K562 (cell line): ENCODE measurements at regions not wholly inside any gene's neighbourhood (a gene's known extent, or its start where the extent isn't known, plus 50 kb on each side); places are given as distances from the start of the nearest gene placed in this dataset.

Experiments used
- ATAC-seq: fragments of 200-7000 bp; cut with Tn5 transposase; 3 replicates; pipeline ENCODE4 v1.9.1; 2020; ENCODE audit warnings: moderate library complexity
- BruUV-seq: library from RNA; stranded (reverse); fragments of 400-500 nt; replicated peaks from 2 replicates; lab custom pipeline; 2021; lab: Mats Ljungman, UMichigan
- CTCF ChIA-PET: fragments of 300-600 bp; formaldehyde crosslinking; extraction: SDS; loops from one replicate; lab custom pipeline; 2021; ENCODE audit warnings: low intra/inter-chr PET ratio; lab: Yijun Ruan, JAX
- POLR2A ChIA-PET: fragments of 300-600, 350-650 bp; sonication (Branson Sonifier 250); formaldehyde crosslinking; extraction: SDS; loops from one replicate; lab custom pipeline; 2021; ENCODE audit warnings: antibody characterized with exemption, inconsistent platforms; lab: Yijun Ruan, JAX
- DNase-seq, 4 experiments: peaks; one replicate each; pipeline versions ENCODE4 v3.0.0 to v3.0.0-alpha.2; 2011 to 2018; ENCODE audit warnings: low spot score in 3 of 4, mixed read lengths in 3 of 4; ENCODE audit errors: extremely low read depth in 1 of 4
- FAIRE-seq: peaks from 2 replicates; lab custom pipeline; 2011; peaks lifted over from hg19 to GRCh38; lab: Jason Lieb, UNC
- H2AFZ ChIP-seq: 2 replicates; pipeline ENCODE4 v1.6.0; 2011; ENCODE audit warnings: low read depth, low read length, control low read depth, inconsistent platforms
- H3K27ac ChIP-seq: fragments of 200-600 bp; 3 replicates; pipeline ENCODE4 v1.8.0; 2011; ENCODE audit warnings: low read depth, mild to moderate bottlenecking, control low read depth, inconsistent platforms, low read length, moderate library complexity, mixed read lengths; ENCODE audit errors: extremely low read depth
- H3K27me3 ChIP-seq, 2 experiments: fragments of 300-600 bp in 1 of 2; 2 replicates in 1 of 2; 3 replicates in 1 of 2; pipeline versions ENCODE4 v1.6.0 to v1.8.0; 2011; ENCODE audit warnings: inconsistent platforms in 2 of 2, low read length in 2 of 2, mild to moderate bottlenecking in 1 of 2, mixed read lengths in 1 of 2, moderate library complexity in 1 of 2; ENCODE audit not compliant: control insufficient read depth in 2 of 2, insufficient read depth in 2 of 2
- H3K36me3 ChIP-seq: fragments of 300-600 bp; 3 replicates; pipeline ENCODE4 v1.8.0; 2011; ENCODE audit warnings: mild to moderate bottlenecking, low read length, inconsistent platforms; ENCODE audit not compliant: control insufficient read depth, insufficient read depth
- H3K4me1 ChIP-seq, 2 experiments: fragments of 200-600 bp in 1 of 2; replicated peaks in 1 of 2; 2 replicates in 1 of 2; 3 replicates in 1 of 2; pipeline versions ENCODE4 v1.5.1 to v1.8.0; 2011; ENCODE audit warnings: inconsistent platforms in 2 of 2, low read length in 2 of 2, mild to moderate bottlenecking in 1 of 2, mixed read lengths in 1 of 2, moderate library complexity in 1 of 2; ENCODE audit not compliant: control insufficient read depth in 2 of 2, insufficient read depth in 2 of 2
- H3K4me2 ChIP-seq: 2 replicates; pipeline ENCODE4 v1.6.1; 2011; ENCODE audit warnings: low read length, control low read depth, inconsistent platforms, mixed read lengths; ENCODE audit not compliant: insufficient read depth
- H3K4me3 ChIP-seq: fragments of 200-600 bp; sonication (generic), shearing (Covaris generic); 2 replicates; pipeline ENCODE4 v1.5.1; 2016; ENCODE audit warnings: control low read depth, inconsistent platforms
- H3K79me2 ChIP-seq: fragments of 200-600 bp; 3 replicates; pipeline ENCODE4 v1.8.0; 2011; ENCODE audit warnings: low read length, inconsistent platforms; ENCODE audit not compliant: control insufficient read depth, insufficient read depth
- H3K9ac ChIP-seq, 2 experiments: 2 replicates each; pipeline versions ENCODE4 v1.6.0 to v1.6.1; 2011; ENCODE audit warnings: low read depth in 2 of 2, low read length in 2 of 2, control low read depth in 1 of 2, inconsistent platforms in 1 of 2, mild to moderate bottlenecking in 1 of 2, mixed read lengths in 1 of 2; ENCODE audit not compliant: insufficient read depth in 1 of 2
- H3K9me1 ChIP-seq: one replicate; pipeline ENCODE4 v1.6.0; 2011; ENCODE audit warnings: inconsistent platforms, mild to moderate bottlenecking, low read length, moderate library complexity; ENCODE audit not compliant: control insufficient read depth, insufficient read depth
- H3K9me3 ChIP-seq: replicated peaks from 2 replicates; pipeline ENCODE4 v1.5.1; 2011; ENCODE audit warnings: low read depth, low read length, inconsistent platforms; ENCODE audit not compliant: control insufficient read depth, insufficient read depth
- H4K20me1 ChIP-seq: replicated peaks from 2 replicates; pipeline ENCODE4 v1.6.1; 2011; ENCODE audit warnings: low read length, inconsistent platforms, mixed read lengths; ENCODE audit not compliant: control insufficient read depth, insufficient read depth
- HSF4 ChIP-seq: fragments of 250-450 bp; sonication (Bioruptor Pico); IDR thresholded peaks from 2 replicates; pipeline ENCODE4 v2.1.2; 2022; ENCODE audit warnings: mild to moderate bottlenecking, moderate library complexity, borderline replicate concordance
- PHB ChIP-seq: fragments of 250-450 bp; sonication (Bioruptor Pico); IDR thresholded peaks from 2 replicates; pipeline ENCODE4 v1.5.0; 2021
- RFX7 ChIP-seq: fragments of 250-450 bp; sonication (Bioruptor Pico); IDR thresholded peaks from 2 replicates; pipeline ENCODE4 v1.5.1; 2021; ENCODE audit warnings: mild to moderate bottlenecking
- RUNX1 ChIP-seq: sonication (generic); IDR thresholded peaks from 2 replicates; pipeline ENCODE4 v1.6.1; 2016; ENCODE audit warnings: antibody characterized with exemption, low read depth
- STAG1 ChIP-seq: sonication (generic); formaldehyde crosslinking; IDR thresholded peaks from 2 replicates; pipeline ENCODE4 v1.5.0; 2020; ENCODE audit warnings: missing genetic modification reagents, borderline replicate concordance
- ZBTB17 ChIP-seq: fragments of 450-650 bp; formaldehyde crosslinking; IDR thresholded peaks from 2 replicates; pipeline ENCODE4 v1.4.0; 2020; ENCODE audit warnings: mild to moderate bottlenecking
- WGBS: fragments of 100-300 bp; shearing (Covaris generic); methylation state at CpG from one replicate; pipeline ENCODE4 v1.1.6; 2016; ENCODE audit warnings: low coverage, mixed read lengths; ENCODE audit not compliant: insufficient coverage; ENCODE audit errors: missing lambda C conversion rate; 5-methylcytosine and 5-hydroxymethylcytosine counted together
- in situ Hi-C: fragments of 300-500 bp; cut with MboI; formaldehyde crosslinking; loops from 4 replicates; pipeline ENCODE4 v1.15.0; 2018; ENCODE audit warnings: inconsistent platforms, mixed read lengths
- intact Hi-C: fragments of 100-400 bp; cut with micrococcal nuclease; formaldehyde crosslinking; loops from 2 replicates; pipeline ENCODE4 v1.14.2; 2022
- TF ChIP-seq, protein P1 (sequence below): sonication (generic); formaldehyde crosslinking; IDR thresholded peaks from 2 replicates; pipeline ENCODE4 v1.8.0; 2023; ENCODE audit warnings: missing genetic modification reagents, mild to moderate bottlenecking, borderline replicate concordance

DNA sequence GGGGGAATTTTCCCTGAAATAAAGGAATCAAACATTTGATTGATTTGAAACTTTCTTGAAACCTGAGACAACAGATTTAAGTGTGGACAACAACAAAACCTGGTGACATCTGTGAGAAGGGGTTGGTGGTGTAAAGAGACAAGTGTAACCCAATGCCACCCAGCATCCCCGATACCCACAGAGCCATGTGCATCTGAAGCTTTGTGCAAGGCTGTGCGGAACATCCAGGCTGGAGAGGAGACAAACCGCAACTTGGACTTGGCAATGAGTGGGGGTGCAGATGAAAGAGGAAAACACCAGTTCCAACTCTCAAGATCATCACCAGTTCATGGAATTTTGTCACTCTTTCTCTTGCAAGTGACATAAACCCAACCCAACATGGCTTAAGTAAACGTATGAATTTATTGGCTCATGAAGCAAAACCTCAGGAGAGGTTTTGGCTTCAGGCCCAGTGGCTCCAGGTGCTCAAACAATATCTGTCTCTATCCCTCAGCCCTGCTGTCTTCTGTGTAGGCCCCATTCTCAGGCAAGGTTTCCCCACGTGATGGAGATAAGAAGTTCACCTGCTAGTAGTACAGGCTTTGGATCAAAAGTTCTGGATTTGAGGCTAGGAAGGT lies 55.2 kb upstream of the NTF3 start:
- Histone ChIP-seq H3K9me1 (no peaks in the 10 kb centered on the region), H3K27me3 (no peaks in the 10 kb centered on the region), H4K20me1 (no peaks in the 10 kb centered on the region), H3K9me3 (no peaks in the 10 kb centered on the region), H3K27ac (no peak overlapping the region), H2AFZ (no peak overlapping the region), H3K4me3 (no peak overlapping the region), H3K4me2 (no peak overlapping the region), H3K36me3 (no peaks in the 10 kb centered on the region), H3K4me1 (no peaks in the 10 kb centered on the region), H3K9ac (no peak overlapping the region), H3K79me2 (no peaks in the 10 kb centered on the region)
- intact Hi-C loops = no loop called here
- no peak for TF ChIP-seq STAG1 (CRISPR knock-in tag)
- TF ChIP-seq RFX7 = no peak
- TF ChIP-seq ZBTB17 = no peak
- TF ChIP-seq RUNX1 = no peak
- no peak for TF ChIP-seq HSF4
- TF ChIP-seq, protein P1, sequence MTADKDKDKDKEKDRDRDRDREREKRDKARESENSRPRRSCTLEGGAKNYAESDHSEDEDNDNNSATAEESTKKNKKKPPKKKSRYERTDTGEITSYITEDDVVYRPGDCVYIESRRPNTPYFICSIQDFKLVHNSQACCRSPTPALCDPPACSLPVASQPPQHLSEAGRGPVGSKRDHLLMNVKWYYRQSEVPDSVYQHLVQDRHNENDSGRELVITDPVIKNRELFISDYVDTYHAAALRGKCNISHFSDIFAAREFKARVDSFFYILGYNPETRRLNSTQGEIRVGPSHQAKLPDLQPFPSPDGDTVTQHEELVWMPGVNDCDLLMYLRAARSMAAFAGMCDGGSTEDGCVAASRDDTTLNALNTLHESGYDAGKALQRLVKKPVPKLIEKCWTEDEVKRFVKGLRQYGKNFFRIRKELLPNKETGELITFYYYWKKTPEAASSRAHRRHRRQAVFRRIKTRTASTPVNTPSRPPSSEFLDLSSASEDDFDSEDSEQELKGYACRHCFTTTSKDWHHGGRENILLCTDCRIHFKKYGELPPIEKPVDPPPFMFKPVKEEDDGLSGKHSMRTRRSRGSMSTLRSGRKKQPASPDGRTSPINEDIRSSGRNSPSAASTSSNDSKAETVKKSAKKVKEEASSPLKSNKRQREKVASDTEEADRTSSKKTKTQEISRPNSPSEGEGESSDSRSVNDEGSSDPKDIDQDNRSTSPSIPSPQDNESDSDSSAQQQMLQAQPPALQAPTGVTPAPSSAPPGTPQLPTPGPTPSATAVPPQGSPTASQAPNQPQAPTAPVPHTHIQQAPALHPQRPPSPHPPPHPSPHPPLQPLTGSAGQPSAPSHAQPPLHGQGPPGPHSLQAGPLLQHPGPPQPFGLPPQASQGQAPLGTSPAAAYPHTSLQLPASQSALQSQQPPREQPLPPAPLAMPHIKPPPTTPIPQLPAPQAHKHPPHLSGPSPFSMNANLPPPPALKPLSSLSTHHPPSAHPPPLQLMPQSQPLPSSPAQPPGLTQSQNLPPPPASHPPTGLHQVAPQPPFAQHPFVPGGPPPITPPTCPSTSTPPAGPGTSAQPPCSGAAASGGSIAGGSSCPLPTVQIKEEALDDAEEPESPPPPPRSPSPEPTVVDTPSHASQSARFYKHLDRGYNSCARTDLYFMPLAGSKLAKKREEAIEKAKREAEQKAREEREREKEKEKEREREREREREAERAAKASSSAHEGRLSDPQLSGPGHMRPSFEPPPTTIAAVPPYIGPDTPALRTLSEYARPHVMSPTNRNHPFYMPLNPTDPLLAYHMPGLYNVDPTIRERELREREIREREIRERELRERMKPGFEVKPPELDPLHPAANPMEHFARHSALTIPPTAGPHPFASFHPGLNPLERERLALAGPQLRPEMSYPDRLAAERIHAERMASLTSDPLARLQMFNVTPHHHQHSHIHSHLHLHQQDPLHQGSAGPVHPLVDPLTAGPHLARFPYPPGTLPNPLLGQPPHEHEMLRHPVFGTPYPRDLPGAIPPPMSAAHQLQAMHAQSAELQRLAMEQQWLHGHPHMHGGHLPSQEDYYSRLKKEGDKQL (CRISPR knock-in tag) = no peak
- no peak for TF ChIP-seq PHB
- ChIA-PET CTCF (no interaction called here), POLR2A (no interaction called here)
- ATAC-seq = no peak
- no peak for FAIRE-seq
- in situ Hi-C loops = no loop called here
- no peak for DNase-seq
- no TSS peak for BruUV-seq
- WGBS = 2% methylated on average over 5 of the region's 5 CpGs
